HCT116 (cell line): ENCODE measurements at regions not wholly inside any gene's neighbourhood (a gene's known extent, or its start where the extent isn't known, plus 50 kb on each side); places are given as distances from the start of the nearest gene placed in this dataset.

Experiments used
- ATAC-seq: fragments of 200-7000 bp; cut with Tn5 transposase; 2 replicates; pipeline ENCODE4 v1.9.1; 2020; ENCODE audit warnings: mild to moderate bottlenecking, moderate library complexity
- BruUV-seq: library from RNA; stranded (reverse); fragments of 400-500 nt; replicated peaks from 2 replicates; lab custom pipeline; 2021; lab: Mats Ljungman, UMichigan
- CTCF ChIA-PET: fragments of 300-600 bp; sonication (Branson Sonifier 250); formaldehyde crosslinking; loops from one replicate; lab custom pipeline; 2021; ENCODE audit warnings: antibody characterized with exemption; lab: Charles Lee
- POLR2A ChIA-PET: fragments of 300-600, 350-600 bp; sonication (Branson Sonifier 250); formaldehyde crosslinking; loops from one replicate; lab custom pipeline; 2021; ENCODE audit warnings: antibody characterized with exemption; lab: Charles Lee
- RAD21 ChIA-PET, 2 experiments: fragments of 300-600 bp; sonication (Branson Sonifier 250); formaldehyde crosslinking; loops; one replicate each; lab custom pipeline; 2023; ENCODE audit warnings: low total read pairs in 2 of 2; ENCODE audit not compliant: uncharacterized antibody in 2 of 2, unreplicated experiment in 2 of 2, low non-redundant PET in 1 of 2; lab: Charles Lee
- DNase-seq: peaks from one replicate; pipeline ENCODE4 v3.0.0-alpha.2; 2010; ENCODE audit warnings: low read depth, low spot score
- H2AFZ ChIP-seq: fragments of 200-600 bp; shearing (Covaris generic), sonication (generic); 2 replicates; pipeline ENCODE4 v1.6.1; 2017; ENCODE audit warnings: low read depth, mixed run types, mixed read lengths, antibody characterized with exemption, low read length; ENCODE audit not compliant: poor library complexity, severe bottlenecking
- H3K27ac ChIP-seq: 2 replicates; pipeline ENCODE4 v1.5.1; 2012; ENCODE audit warnings: low read depth, low read length
- H3K27me3 ChIP-seq: fragments of 200-600 bp; sonication (generic); 2 replicates; pipeline ENCODE4 v1.6.1; 2016; ENCODE audit warnings: mixed run types, low read length, mixed read lengths; ENCODE audit not compliant: insufficient read depth
- H3K36me3 ChIP-seq, 2 experiments: fragments of 200-500 bp in 1 of 2; fragments of 200-600 bp in 1 of 2; sonication (Bioruptor generic) in 1 of 2; sonication (generic) in 1 of 2; 2 replicates each; pipeline versions ENCODE4 v1.5.1 to v1.6.1; 2014 to 2016; ENCODE audit warnings: low read length in 2 of 2, inconsistent platforms in 1 of 2, mixed read lengths in 1 of 2, mixed run types in 1 of 2; ENCODE audit not compliant: insufficient read depth in 2 of 2, control insufficient read depth in 1 of 2
- H3K4me1 ChIP-seq, 2 experiments: fragments of 200-600 bp in 1 of 2; sonication (generic) in 1 of 2; 2 replicates each; pipeline versions ENCODE4 v1.5.1 to v1.6.1; 2012 to 2017; ENCODE audit warnings: low read length in 2 of 2, inconsistent platforms in 1 of 2, mild to moderate bottlenecking in 1 of 2, mixed read lengths in 1 of 2, mixed run types in 1 of 2, moderate library complexity in 1 of 2; ENCODE audit not compliant: insufficient read depth in 2 of 2, control insufficient read depth in 1 of 2
- H3K4me2 ChIP-seq: fragments of 200-600 bp; sonication (generic); 2 replicates; pipeline ENCODE4 v1.6.1; 2017; ENCODE audit warnings: mixed run types, low read length, mixed read lengths
- H3K4me3 ChIP-seq, 2 experiments: fragments of 200-600 bp in 1 of 2; sonication (generic) in 1 of 2; replicated peaks in 1 of 2; 2 replicates each; pipeline ENCODE4 v1.5.1; 2011 to 2016; ENCODE audit warnings: low read length in 2 of 2, control low read depth in 1 of 2, low read depth in 1 of 2, mild to moderate bottlenecking in 1 of 2, mixed read lengths in 1 of 2, mixed run types in 1 of 2
- H3K79me2 ChIP-seq: fragments of 200-600 bp; sonication (generic); 2 replicates; pipeline ENCODE4 v1.6.1; 2017; ENCODE audit warnings: mild to moderate bottlenecking, mixed run types, low read length, moderate library complexity, mixed read lengths; ENCODE audit not compliant: insufficient read depth
- H3K9ac ChIP-seq: fragments of 200-600 bp; sonication (generic); 2 replicates; pipeline ENCODE4 v1.6.1; 2016; ENCODE audit warnings: low read length, mixed read lengths
- H3K9me2 ChIP-seq: fragments of 200-600 bp; sonication (generic), shearing (Covaris generic); 2 replicates; pipeline ENCODE4 v1.6.1; 2017; ENCODE audit warnings: mixed run types, mild to moderate bottlenecking, moderate library complexity; ENCODE audit not compliant: insufficient read depth
- H3K9me3 ChIP-seq, 2 experiments: fragments of 200-500 bp in 1 of 2; fragments of 200-600 bp in 1 of 2; sonication (Bioruptor generic) in 1 of 2; sonication (generic) in 1 of 2; 2 replicates each; pipeline ENCODE4 v1.6.1; 2014 to 2017; ENCODE audit warnings: low read length in 2 of 2, mixed read lengths in 2 of 2, inconsistent platforms in 1 of 2, low read depth in 1 of 2, mild to moderate bottlenecking in 1 of 2, mixed run types in 1 of 2, moderate library complexity in 1 of 2; ENCODE audit not compliant: control insufficient read depth in 1 of 2, insufficient read depth in 1 of 2
- H4K20me1 ChIP-seq: fragments of 200-600 bp; sonication (generic), shearing (Covaris generic); 2 replicates; pipeline ENCODE4 v1.6.1; 2017; ENCODE audit warnings: mixed run types, mild to moderate bottlenecking, moderate library complexity; ENCODE audit not compliant: insufficient read depth
- ATF3 ChIP-seq: IDR thresholded peaks from 2 replicates; pipeline ENCODE4 v1.6.1; 2012
- CBX3 ChIP-seq: IDR thresholded peaks from 2 replicates; pipeline ENCODE4 v1.6.1; 2012; ENCODE audit warnings: low read depth
- EGR1 ChIP-seq: IDR thresholded peaks from 2 replicates; pipeline ENCODE4 v1.6.1; 2012; ENCODE audit warnings: low read depth
- ELF1 ChIP-seq: IDR thresholded peaks from 2 replicates; pipeline ENCODE4 v1.6.1; 2012; ENCODE audit warnings: low read depth, borderline replicate concordance
- EZH2 ChIP-seq: fragments of 200-600 bp; sonication (generic); IDR thresholded peaks from 2 replicates; pipeline ENCODE4 v1.6.1; 2017; ENCODE audit warnings: antibody characterized with exemption, mixed run types
- POLR2A ChIP-seq: IDR thresholded peaks from 2 replicates; pipeline ENCODE4 v1.7.0; 2011; ENCODE audit warnings: borderline replicate concordance; ENCODE audit not compliant: insufficient read depth, insufficient read length; ENCODE audit errors: extremely low read depth
- POLR2AphosphoS5 ChIP-seq: IDR thresholded peaks from 2 replicates; pipeline ENCODE4 v1.6.1; 2011; ENCODE audit warnings: mild to moderate bottlenecking, low read depth, low read length, moderate library complexity
- RAD21 ChIP-seq: IDR thresholded peaks from 2 replicates; pipeline ENCODE4 v1.6.1; 2012; ENCODE audit warnings: low read depth, mild to moderate bottlenecking
- REST ChIP-seq: IDR thresholded peaks from 2 replicates; pipeline ENCODE4 v1.6.1; 2012; ENCODE audit warnings: low read depth
- SIN3A ChIP-seq: IDR thresholded peaks from 2 replicates; pipeline ENCODE4 v1.6.1; 2012; ENCODE audit warnings: low read depth
- SRF ChIP-seq: IDR thresholded peaks from 2 replicates; pipeline ENCODE4 v1.6.1; 2012; ENCODE audit warnings: low read depth
- TCF7L2 ChIP-seq: IDR thresholded peaks from 2 replicates; pipeline ENCODE4 v1.7.0; 2011; ENCODE audit warnings: borderline replicate concordance, inconsistent platforms; ENCODE audit not compliant: insufficient read depth, insufficient read length; ENCODE audit errors: extremely low read depth
- ZBTB33 ChIP-seq: IDR thresholded peaks from 2 replicates; pipeline ENCODE4 v1.6.1; 2011; ENCODE audit warnings: mild to moderate bottlenecking, low read length, moderate library complexity; ENCODE audit not compliant: insufficient replicate concordance; ENCODE audit errors: extremely low read depth
- ZFX ChIP-seq: fragments of 450-650 bp; IDR thresholded peaks from 2 replicates; pipeline ENCODE4 v1.6.1; 2017
- ZNF274 ChIP-seq: fragments of 200-500 bp; sonication (Bioruptor generic); IDR thresholded peaks from 2 replicates; pipeline ENCODE4 v1.6.1; 2014; ENCODE audit warnings: mild to moderate bottlenecking, low read depth, low read length, inconsistent platforms
- intact Hi-C: fragments of 100-400 bp; cut with micrococcal nuclease; formaldehyde crosslinking; loops from 2 replicates; pipeline ENCODE4 v1.10.0; 2022

GRCh38 chr18:68533641-68534040 is 181.3 kb downstream of the TMX3 start:
- CTCF ChIA-PET: no interaction called here
- no peak for TF ChIP-seq ELF1
- no peak for TF ChIP-seq ZBTB33
- no peak for TF ChIP-seq SIN3A
- no peak for TF ChIP-seq SRF
- no peak for TF ChIP-seq ZFX
- no peak for TF ChIP-seq POLR2A
- TF ChIP-seq TCF7L2: no peak
- BruUV-seq: no TSS peak
- no peaks in the 10 kb centered on the region for H3K9me2 ChIP-seq
- intact Hi-C loops: no loop called here
- H4K20me1 ChIP-seq: no peaks in the 10 kb centered on the region; the same call in 1 of the 2 replicates
- H3K79me2 ChIP-seq: no peaks in the 10 kb centered on the region
- POLR2A ChIA-PET: no interaction called here
- 0 out of 4 replicates have a peak, but pooled peaks cover 0 to 3% of the 10 kb centered on the region in 2 experiments for H3K9me3 ChIP-seq
- no peaks in the 10 kb centered on the region for H3K4me1 ChIP-seq
- DNase-seq (no peak), ATAC-seq (no peak)
- no peak overlapping the region for H2AFZ ChIP-seq
- H3K4me3 ChIP-seq: no peak overlapping the region
- H3K9ac ChIP-seq: no peak overlapping the region
- RAD21 ChIA-PET: no interaction called here
- no peak overlapping the region for H3K4me2 ChIP-seq
- H3K27me3 ChIP-seq: no peaks in the 10 kb centered on the region
- no peaks in the 10 kb centered on the region for H3K36me3 ChIP-seq
- no peak overlapping the region for H3K27ac ChIP-seq

DNA sequence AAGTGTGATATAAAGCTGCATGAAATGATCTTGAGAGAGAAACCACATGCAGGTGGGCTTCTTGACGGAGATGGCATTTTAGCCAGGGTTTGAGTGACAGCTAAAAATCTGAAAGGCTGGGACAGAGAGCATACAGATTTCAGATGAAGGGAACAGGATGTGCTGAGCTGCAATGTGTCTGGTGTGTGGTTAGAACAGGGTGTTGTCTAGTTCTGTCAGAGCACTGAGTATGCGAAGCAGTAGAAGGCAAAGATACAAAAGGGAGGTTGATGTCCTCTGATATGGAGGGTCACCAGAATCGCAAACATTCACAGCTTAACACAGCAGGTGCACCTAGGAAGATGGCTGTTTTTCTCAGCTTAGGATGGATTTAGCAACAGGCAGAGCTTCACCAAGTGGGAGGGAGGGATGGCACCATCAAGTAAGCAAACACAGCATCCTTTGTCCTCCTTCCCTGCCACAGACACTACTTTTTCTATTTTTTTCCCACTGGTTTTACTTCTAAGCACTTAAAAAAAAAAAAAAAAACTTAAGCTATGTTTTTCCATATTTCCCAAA is 182.5 kb downstream of the TMX3 start:
- no peak for ATAC-seq
- H3K4me3 ChIP-seq: no peak overlapping the region
- H3K27ac ChIP-seq: no peak overlapping the region
- no peaks in the 10 kb centered on the region; the same call in 1 of the 2 replicates for H4K20me1 ChIP-seq
- no peak for DNase-seq
- ChIA-PET CTCF (no interaction called here), RAD21 (no interaction called here), POLR2A (no interaction called here)
- no peaks in the 10 kb centered on the region for H3K79me2 ChIP-seq
- H3K9ac ChIP-seq: no peak overlapping the region
- H2AFZ ChIP-seq: no peak overlapping the region
- no peaks in the 10 kb centered on the region for H3K36me3 ChIP-seq
- H3K4me2 ChIP-seq: no peak overlapping the region
- H3K27me3 ChIP-seq: no peaks in the 10 kb centered on the region
- no TSS peak for BruUV-seq
- intact Hi-C loops: no loop called here
- no peaks in the 10 kb centered on the region for H3K9me2 ChIP-seq
- no peaks in the 10 kb centered on the region for H3K4me1 ChIP-seq
- 0 out of 4 replicates have a peak, but pooled peaks cover 0 to 3% of the 10 kb centered on the region in 2 experiments for H3K9me3 ChIP-seq
- no peak for TF ChIP-seq ZFX
- TF ChIP-seq SRF: no peak
- no peak for TF ChIP-seq ATF3
- TF ChIP-seq CBX3: no peak
- no peak for TF ChIP-seq RAD21
- TF ChIP-seq EZH2: no peak
- no peak for TF ChIP-seq ZNF274
- no peak for TF ChIP-seq REST
- TF ChIP-seq POLR2AphosphoS5: no peak
- TF ChIP-seq EGR1: no peak
- no peak for TF ChIP-seq SIN3A
- no peak for TF ChIP-seq TCF7L2
